ENCODE measurements at regions not wholly inside any gene's neighbourhood (a gene's known extent, or its start where the extent isn't known, plus 50 kb on each side); places are given as distances from the start of the nearest gene placed in this dataset.
"Not testable (repeated sequence)": the region's sequence is repeated elsewhere in the genome, so short reads cannot be mapped to it uniquely, and the experiment has no call there.

DNA sequence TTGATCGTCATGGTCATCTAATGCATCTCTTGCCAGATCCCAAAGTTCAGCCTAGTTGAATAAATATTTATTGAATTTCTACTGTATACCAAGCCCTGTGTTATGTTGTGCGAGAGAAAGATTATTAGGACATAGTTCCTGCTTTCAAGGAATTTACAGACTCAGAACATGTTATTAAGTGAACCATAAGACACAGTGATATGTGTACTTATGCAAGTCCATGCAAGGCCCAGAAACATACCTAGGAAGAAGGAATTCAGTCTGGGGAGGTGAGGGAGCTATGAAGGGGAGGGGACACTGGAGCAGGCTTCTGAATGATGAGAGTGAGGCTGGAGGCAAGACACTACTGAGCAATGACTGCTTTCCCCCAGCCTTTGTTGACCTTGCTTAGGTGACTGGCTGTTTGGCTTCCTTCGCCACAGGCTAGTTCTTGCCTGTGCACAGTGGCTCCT is 81.4 kb downstream of the ACAA2 start:
- no peak for DNase-seq (ENCODE audit: low read depth)

DNA sequence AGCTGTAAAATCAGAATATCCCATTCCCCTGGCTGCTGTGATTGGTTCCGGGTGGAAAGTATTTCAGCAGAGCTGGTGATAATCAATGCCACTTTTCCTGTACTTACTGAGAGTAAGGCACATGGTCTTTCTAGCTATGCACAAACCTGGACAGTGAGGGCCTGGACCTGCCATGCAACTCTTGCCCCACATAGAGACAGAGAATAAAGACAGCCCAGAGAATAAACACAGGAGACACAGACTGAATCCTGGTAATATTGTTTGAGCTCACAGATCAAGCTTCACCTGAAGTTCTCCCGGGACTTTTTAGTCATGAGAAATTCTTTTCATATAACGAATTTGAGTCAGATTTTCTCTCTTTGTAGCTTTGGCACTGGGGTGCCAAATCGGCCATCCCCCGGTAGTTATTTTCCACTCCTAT is 81.9 kb downstream of the ACAA2 start:
- no peak for DNase-seq (ENCODE audit: low read depth)

DNA sequence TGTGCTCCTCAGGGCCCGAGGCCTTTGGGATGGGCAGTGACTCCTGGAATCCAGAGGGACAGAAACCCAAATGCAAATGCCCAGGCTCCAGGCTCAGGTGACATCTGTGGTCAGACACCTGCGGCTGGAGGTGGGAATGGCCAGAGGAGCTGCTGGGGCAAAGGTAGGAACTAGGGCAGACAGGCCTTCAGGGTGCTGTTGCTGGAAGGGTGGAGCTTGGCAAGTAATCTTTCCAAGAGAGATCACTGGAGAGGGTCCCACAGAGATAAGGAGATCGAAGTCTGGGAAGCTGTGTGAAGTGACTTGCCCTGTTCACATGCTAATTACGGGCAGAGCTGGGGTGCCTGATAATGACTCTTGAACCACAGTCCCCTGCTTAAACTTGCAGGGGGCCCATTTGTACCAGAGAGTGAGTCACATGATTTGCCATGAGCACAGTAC is 82.4 kb downstream of the ACAA2 start:
- DNase-seq (ENCODE audit: low read depth): no peak

DNA sequence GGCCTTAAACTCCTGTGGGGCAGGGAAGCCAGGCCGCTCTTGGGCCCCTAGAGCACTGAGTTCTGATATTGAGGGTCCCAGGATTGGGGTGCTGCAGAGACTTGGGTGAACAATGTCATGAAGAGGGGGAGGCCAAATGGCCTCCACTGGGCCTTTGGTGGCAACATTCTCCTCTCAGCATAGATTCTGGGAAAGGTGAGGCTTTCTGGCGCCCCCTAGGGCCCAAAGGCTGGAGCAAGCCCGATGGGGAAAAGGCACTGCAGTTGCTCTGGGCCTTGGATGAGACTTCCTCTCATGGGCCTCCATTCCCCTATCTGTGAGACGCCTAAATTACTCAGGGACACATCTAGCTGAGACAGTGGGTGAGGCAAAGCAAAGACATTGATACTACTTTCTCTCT is 84.8 kb downstream of the ACAA2 start:
- no peak for DNase-seq (ENCODE audit: low read depth)

DNA sequence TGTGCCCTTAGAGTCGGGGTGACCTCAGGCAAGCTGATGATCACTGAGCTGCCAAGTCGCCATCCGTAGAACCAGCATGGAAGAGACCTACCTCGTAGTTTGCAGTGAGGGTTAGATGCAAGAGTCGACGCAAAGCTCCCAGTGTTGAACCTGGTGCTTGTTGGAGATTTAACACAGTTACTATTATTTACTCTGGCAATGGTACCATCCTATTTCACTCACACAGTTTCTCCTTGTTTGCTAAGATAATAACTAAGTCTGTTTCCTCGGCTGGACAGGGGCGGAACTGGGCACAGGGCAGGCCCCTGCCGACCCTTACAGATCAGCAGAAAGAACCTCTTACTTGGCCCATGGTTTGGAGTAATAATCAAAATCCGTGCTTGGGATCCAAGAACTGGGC is 85.5 kb downstream of the ACAA2 start:
- no peak for DNase-seq (ENCODE audit: low read depth)

DNA sequence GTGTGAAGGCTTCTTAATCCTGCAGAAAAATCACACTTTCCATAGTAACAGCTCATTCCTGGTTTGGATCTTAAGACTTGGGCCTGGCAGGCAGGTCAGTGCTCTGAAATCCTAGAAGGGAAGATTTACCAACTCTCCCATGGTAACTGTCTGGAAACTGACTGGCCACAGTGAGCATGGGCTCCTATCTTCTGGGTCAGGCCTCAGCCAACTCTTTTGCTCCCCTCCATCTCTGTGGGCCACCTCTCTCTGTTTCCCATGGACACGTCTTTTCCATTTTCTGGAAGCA is 86.7 kb downstream of the ACAA2 start:
- DNase-seq (ENCODE audit: low read depth): no peak

DNA sequence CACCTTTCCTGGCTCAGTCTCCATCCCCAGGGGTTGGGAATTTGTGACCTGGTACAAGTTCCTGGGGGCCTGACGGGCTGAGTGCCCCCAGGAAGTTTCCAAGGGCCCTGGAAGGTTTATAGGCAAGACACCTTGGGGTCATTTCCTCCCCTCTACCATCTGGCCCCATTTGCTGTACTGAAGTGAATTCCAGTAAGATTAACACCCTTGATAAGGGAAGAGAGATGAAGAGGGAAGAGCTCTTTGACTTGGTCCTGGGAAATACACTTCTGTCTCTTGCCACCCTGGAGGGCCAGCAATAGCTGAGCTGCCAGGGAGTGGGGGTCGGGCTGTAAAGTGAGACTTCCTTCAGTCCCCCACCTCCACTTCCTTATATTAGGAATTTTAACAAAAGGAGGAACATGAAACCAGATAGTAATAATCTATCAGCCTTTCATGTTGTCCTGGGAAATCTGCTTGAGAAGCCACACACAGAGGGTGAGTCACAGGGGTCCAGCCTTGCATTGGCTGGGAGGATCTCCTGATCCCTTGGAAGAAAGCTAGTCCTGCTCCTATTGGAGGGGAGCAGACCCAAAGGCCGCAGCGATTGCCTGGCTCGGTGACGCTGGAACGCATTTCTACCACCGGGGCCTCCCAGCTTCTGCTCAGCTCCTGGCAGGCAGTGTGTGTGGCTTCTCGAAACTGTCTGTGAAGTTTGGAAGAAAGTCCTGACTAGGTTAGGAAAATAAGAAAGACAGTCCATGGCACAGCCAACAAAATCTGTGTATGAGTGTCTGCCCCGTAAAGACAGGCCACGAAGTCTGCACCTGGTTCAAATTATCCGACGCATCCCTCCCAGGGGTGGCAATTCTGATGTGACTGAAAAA is 87.3 kb downstream of the ACAA2 start:
- no peak for DNase-seq (ENCODE audit: low read depth)

DNA sequence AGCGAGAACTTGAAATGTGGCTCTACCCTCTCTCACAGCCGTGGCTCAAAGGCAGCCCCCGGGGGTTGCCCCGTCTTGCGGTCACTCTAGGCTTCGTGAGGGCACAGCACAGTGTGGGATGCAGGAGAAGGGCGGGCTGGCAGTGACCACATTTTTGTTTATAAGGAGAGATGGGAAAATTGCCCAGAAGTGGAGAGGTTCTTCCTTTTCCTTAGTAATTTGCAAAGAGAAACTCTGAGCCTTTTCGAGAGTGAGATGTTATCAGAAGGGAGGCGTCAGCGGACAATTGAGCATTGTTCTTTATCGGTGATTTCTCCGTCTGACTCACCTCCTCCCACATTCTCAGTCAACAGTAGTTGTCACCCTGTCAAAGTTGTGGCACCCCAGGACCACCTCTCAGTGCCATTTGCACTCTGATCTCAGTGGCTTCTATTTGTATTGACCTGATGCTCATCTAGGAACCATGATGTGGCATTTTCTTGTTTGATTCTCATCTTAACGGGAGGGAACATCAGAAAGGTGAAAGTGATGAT is 89.6 kb downstream of the ACAA2 start:
- peak; percentile 3 for DNase-seq (ENCODE audit: low read depth)

DNA sequence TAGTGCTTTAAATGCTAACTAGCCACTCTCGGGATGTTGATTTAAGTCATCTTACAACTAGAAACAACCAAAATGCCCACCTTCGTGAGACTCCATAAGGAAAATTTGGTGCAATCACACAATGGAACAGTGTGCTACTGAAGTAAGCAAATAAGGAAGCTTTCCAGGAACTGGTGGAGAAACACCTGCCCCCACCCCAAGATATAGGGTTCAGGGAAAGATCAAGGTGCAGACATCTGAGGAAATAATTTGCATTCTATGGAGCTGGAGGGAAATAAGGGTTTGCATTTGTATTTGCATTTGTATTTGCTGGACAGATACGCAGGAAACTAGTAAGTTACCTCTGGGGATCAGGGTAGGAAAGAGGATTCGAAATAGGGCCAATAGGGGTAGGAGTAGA is 90.9 kb downstream of the ACAA2 start:
- DNase-seq (ENCODE audit: low read depth): no peak

DNA sequence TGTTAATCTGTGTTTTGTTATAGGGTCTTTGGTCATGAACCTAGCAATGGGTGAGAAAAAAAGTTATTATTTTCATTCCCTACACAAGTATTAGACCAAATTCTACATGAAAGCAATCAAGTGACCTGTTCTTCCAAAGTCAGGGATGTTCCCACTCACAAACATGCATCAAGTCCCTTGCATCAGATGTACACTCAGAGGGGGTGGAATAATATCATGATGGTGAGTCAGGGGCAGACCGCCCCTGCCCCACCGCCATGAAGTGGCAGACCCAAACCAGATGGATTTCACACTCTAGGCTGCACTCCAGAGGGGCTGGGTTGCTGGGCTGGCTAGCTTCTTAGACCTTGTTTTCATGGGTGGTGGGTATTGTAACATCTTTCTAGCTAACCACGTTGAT is 91.4 kb downstream of the ACAA2 start:
- DNase-seq (ENCODE audit: low read depth): no peak

DNA sequence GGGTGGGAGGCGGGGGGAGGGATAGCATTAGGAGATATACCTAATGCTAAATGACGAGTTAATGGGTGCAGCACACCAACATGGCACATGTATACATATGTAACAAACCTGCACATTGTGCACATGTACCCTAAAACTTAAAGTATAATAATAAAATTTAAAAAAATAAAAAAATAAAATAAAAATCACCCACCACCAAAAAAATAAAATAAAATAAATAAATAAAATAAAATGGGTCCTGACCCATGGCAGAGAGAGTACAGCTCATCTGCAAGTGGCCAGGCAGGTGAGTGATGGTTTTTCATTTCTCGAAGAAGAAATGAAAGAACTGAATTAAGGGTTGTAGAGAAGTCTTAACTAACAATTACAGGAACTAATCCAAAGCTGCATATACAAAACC is 92.4 kb downstream of the ACAA2 start:
- DNase-seq (ENCODE audit: low read depth): not testable (repeated sequence)

DNA sequence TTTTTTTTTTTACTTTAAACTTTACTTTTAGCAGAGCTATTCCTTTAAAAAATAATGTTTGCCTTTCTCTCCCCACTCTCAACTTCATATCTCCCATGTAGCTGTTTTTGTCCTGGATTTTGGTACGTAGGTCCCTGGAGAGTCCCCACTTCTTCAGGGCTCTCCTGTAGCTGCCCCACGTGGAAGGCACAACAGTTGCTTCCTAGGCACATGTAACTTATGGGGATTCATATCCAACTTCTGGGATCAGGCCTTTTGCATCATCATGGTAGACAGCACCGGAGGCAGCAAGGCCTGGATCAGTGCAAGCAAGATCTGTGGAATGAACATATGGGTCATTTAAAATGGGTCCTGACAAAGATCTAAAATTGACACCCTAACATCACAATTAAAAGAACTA is 95.7 kb downstream of the ACAA2 start:
- no peak for DNase-seq (ENCODE audit: low read depth)

DNA sequence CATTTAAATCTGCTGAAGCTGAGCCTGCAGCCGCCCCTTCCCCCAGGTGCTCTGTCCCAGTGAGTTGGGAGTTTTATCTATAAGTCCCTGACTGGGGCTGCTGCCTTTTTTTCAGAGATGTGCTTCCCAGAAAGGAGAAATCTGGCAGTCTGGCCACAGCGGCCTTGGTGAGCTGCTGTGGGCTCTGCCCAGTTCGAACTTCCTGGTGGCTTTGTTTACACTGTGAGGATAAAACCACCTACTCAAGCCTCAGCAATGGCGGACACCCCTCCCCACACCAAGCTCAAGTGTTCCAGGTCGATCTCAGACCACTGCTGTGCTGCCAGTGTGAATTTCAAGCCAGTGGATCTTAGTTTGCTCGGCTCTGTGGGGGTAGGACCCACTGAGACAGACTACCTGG is 97.3 kb downstream of the ACAA2 start:
- no peak for DNase-seq (ENCODE audit: low read depth)

DNA sequence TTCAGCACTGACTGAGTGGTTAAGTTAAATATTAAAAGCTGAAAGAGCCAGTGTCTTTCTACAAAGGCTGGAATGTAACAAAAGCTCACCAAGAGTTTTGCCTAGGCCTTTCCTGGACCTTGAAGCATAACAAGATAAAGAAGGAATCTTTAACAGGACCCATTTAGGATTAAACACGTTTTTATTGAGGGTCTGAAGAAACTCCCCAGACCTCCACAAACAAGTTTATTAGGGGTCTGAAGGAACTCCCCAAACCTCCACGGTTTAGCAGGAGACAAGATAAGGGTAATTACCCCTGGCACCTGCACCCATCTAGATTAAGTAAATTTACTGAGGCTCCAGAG is 104.0 kb downstream of the ACAA2 start:
- no peak for DNase-seq (ENCODE audit: low read depth)

DNA sequence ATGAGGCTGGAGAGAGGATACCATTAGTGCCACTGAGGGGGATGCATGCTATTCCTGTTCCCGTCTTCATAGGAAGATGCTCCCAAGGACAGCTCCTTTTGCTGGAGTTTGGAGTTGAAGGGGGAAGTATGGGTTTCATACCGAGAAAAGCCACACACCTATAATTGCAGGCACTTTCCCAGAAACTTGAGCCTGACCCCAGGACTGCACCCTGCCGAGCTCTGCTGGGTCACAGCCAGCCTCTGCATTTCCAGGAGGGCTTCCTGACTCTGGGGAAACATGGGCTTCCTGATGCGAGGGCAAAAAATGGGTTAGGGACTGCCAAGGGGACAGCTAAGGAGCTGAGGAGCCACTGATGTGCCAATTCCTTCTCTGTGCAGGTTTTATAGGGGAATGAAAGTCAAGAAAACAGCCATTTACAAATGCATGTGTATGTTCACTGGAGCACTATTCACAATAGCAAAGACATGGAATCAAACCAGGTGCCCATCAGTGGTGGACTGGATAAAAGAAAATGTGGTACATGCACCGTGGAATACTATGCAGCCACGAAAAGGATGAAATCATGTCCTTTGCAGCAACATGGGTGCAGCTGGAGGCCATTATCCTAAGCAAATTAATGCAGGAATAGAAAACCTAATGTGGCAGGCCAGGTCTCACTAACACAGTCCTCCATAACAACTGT is 104.5 kb downstream of the ACAA2 start:
- DNase-seq (ENCODE audit: low read depth): no peak

DNA sequence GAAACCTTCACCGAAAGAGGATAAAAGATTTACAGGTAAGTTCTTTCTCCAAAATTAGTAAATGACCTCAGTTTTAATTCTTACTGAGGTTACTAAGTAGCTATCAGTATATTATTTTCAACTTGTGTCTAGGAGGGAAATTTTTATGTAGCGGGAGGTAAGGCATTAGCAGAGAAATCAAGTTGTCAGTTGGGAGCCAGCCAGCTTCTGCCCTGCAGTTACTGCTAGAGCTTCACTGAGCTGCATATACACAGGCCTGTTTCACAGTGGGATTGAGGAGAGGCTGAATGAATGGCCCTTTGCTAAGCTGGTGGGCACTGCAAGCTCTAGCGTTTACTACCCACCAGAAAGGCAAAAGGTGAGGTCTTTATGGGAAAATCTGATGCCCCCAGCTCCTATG is 105.7 kb downstream of the ACAA2 start:
- no peak for DNase-seq (ENCODE audit: low read depth)

DNA sequence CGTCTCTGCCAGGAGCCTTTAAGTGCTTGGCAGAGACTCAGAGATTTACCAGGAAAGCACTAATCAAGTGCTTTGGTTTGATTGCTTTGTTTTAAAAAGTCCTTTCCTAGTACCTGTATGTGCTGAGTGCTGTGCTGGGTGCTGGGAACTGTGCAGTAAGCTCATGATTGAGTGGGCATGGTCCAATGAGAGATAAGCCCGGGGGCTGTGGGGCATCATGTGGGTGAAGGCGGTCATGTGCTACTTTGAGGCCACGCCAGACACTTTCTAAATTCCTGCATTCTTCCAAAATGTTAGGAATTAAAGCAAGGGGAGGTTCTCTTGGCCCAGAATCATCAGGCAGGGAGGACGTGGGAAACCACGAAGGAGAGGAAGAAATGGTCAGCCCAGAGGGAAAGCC is 109.0 kb downstream of the ACAA2 start:
- no peak for DNase-seq (ENCODE audit: low read depth)

DNA sequence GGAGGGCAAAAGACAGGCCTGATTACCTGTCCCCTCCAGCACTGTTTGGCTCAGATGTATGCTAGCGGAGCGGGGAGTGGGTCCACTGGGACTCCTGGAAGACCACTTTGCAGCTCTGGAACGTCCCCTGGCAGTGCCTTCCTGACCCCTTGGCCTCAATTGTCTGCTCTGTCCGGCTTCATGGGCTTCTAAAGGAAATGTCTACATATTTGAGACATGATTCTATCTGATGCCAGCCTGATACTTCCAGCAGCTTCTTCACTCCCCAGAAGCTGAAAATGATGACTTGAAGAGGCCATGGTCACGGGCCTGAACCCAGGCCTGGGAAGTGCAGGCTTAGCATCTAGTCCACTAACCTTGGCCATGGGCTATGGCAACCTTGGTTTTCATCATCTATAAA is 112.1 kb downstream of the ACAA2 start:
- no peak for DNase-seq (ENCODE audit: low read depth)

DNA sequence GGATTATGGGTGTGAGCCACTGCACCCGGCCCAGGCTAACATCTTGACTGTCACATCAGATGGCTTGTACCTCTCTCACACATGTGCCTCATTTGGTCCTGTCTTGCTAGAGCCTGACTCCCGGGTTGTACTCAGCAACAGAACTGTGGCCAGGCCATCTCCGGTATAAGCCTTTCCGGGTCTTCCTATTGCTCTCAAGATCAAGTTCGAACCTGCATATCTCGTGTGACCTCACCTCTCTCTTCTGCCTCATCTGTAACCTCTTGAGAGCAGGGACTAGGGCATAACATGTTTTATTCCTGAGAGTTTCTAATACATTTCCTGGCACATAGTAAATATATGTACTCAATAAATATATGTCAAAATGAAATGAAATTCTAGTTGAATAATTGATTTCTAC is 114.0 kb downstream of the ACAA2 start:
- no peak for DNase-seq (ENCODE audit: low read depth)

DNA sequence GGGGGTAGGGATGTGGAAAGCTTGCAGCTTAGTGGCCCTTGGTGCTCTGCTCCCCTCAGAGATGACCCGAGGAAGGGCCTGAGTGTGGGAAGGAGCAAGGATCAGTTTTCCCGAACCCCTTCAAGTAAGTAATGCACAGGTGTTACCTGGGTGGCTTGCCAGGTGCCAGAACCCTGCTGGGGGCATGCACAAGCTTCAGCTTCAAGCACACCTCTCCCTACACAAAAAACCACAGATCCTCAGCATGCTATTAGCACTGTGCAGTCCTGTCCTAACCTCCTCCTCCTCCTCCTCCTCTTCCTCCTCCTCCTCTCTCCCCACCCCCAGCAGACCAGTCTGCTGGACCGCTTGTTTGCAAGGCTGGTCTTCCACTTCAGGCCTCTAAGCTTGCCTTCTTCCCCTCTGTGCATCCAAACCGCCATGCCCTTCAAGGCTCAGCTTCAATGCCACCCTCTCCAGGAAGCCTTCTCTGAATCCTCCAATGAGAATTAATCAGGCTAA is 114.8 kb downstream of the ACAA2 start:
- DNase-seq (ENCODE audit: low read depth): no peak

DNA sequence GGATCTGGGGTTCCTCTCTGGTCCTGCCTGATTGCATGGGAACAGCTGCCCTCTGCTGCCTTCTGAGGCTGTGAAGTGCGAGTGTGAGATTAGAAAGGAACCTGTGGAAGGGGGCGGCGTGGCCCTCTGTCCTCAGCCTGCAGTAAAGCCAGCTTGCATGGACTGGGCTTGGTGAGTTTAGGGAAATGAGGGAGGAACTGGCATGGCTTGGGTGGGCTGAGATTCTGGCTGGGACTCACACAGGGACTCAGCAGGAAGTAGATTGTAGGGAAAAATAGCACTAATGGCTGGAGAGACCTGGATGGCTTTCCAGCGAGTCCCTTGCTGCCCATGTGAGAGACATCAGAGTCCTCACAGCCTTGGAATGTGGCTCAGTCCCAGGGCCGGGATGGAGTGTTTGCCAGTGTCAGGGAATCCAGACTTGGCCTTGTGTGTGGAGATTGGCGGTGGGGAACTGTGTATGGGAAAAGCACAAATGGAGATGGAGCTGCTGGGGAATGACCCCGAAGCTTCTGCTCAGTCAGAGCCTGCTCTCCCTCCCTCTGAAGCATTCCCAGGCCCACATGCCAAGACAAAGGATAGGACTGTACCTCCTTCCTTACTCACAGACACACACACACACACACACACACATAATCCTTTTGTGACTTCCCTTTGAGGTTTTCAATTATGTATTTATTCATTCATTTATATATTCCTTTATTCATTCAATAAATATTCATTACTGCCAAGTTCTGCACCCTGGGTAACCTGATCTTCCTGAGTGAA is 115.4 kb downstream of the ACAA2 start:
- DNase-seq (ENCODE audit: low read depth): no peak

DNA sequence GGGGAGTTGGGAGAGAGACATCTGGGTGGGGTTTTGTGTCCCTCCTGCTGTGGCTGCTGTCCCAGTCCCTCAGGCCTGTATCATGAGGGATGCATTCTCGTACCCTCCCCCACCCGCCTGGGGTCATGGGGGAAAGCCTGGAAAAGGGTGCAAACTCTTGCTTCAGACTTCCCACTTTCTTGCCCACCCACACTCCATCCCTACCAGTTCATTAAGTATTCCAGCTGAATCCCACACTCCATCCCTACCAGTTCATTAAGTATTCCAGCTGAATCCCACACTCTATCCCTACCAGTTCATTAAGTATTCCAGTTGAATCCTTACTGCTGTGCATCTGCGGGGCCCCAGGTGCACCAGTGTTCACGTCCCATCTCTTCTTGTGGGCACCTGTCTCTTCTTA is 116.3 kb downstream of the ACAA2 start:
- no peak for DNase-seq (ENCODE audit: low read depth)

DNA sequence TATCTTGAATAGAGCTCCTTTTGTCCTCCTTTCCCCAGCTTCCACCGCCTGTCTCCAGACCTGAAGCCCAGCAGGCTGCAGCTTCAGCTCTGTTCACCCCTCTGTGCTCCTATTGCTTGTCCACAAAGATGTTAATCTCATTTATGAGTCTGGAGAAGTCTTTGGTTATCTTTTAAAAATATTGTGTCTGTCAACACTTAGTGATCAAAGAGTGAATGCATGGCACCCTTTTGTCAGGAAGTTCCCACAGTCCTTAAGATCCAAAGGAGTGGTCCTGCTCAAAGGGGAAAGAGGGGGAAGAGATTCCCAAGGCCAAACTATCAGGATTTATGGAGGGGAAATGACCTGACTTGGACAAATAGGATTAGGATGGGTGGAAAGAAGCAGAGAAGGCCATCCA is 118.9 kb downstream of the ACAA2 start:
- no peak for DNase-seq (ENCODE audit: low read depth)
